ENCODE measurements at regions not wholly inside any gene's neighbourhood (a gene's known extent, or its start where the extent isn't known, plus 50 kb on each side); places are given as distances from the start of the nearest gene placed in this dataset.

DNA sequence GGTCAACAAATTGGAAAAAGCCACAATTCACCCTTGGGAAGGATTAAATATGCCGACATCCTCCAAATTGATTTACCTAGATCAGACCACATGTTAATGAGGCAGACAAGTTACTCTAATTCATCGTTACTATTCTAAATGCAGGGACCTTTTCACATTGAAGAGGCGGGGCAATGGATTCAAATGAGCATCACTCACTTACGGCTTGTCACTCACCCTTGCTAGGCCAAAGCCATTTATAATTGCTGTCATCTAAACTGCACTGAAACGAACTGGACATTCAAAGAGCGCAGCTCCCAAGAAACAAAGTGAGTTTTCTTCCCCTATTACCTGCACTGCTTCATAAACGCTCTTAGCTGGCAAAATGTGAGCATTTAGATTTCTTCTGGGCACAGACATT lies 313.9 kb downstream of the WDR72 start:
- H3K23ac ChIP-seq (ENCODE audit: low read length), result no peak overlapping the region
- H3K56ac ChIP-seq (ENCODE audit: low read length), result no peak overlapping the region
- H2BK15ac ChIP-seq (replicated peaks; ENCODE audit: low read depth), result no peak overlapping the region
- H3K4ac ChIP-seq (ENCODE audit: low read depth, low read length), result no peak overlapping the region
- H4K8ac ChIP-seq (ENCODE audit: low read depth, low read length), result no peak overlapping the region
- no peaks in the 10 kb centered on the region for H3K79me2 ChIP-seq (ENCODE audit: control insufficient read depth, insufficient read depth, low read length)
- DNase-seq, result no peak
- no peaks in the 10 kb centered on the region for H3K36me3 ChIP-seq (ENCODE audit: control insufficient read depth, insufficient read depth, low read length)
- no peak overlapping the region for H3K4me2 ChIP-seq (ENCODE audit: low read length)
- H3K4me1 ChIP-seq (ENCODE audit: control insufficient read depth, low read depth, low read length), result no peaks in the 10 kb centered on the region
- H2BK5ac ChIP-seq (ENCODE audit: low read length), result no peak overlapping the region
- no peaks in the 10 kb centered on the region for H3K27me3 ChIP-seq (ENCODE audit: insufficient read depth, low read length, poor library complexity)
- H2BK120ac ChIP-seq (ENCODE audit: low read depth, low read length), result no peak overlapping the region
- no peaks in the 10 kb centered on the region for H3K79me1 ChIP-seq (ENCODE audit: low read length)
- H4K5ac ChIP-seq (ENCODE audit: low read length), result no peak overlapping the region
- no peak overlapping the region for H3K27ac ChIP-seq (ENCODE audit: low read depth, low read length)
- no peak overlapping the region for H3K4me3 ChIP-seq (ENCODE audit: low read length)
- WGBS (ENCODE audit: extremely low coverage, insufficient coverage, low lambda C conversion rate), result no CpG with 5 or more reads among the region's 7 CpGs
- H3K18ac ChIP-seq (ENCODE audit: low read length), result no peak overlapping the region
- no peak overlapping the region for H3K9ac ChIP-seq (ENCODE audit: low read length)
- H2AK5ac ChIP-seq (ENCODE audit: low read length), result no peak overlapping the region

DNA sequence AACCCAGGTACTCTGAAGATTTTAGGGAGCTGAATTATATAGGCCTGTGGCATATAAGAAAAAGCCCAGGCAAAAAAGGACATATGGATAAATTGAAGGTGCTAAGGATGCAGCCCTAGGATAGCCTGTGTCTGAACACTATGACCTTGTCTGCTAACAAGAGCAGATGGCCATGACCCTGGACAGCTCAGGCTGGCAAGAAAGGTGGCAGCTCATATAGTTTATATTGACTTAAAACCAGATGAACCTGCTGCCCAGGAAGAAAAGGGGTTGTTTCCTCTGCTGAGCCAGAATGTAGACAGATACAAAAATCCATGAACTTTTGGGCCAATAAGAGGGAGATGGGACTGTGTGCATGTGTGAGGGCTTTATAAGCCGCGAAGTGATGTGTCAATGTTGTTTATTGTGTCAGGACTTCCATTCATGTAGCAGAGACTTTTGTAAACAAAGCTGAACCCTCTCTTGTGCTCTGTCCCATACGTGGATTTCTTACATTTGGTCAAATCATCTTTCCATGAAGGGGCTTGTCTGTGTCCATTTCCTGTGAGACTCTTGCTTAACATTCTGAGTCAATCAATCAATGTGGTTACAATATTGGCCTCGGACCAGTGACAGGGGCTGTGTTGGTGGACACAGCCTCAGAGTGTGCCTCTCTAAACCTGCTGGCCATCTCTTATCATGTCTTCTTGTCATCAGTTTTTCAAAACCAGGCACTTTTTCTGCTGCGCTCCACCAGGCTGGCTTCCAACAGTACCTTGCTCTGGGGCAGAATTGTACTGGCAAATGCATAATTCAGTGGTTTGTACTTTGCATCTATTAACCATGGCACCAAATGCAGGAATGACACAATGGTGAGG lies 321.2 kb downstream of the WDR72 start:
- no peak overlapping the region for H3K23ac ChIP-seq (ENCODE audit: low read length)
- no peak overlapping the region for H3K4me2 ChIP-seq (ENCODE audit: low read length)
- no CpG with 5 or more reads among the region's 5 CpGs for WGBS (ENCODE audit: extremely low coverage, insufficient coverage, low lambda C conversion rate)
- H2BK15ac ChIP-seq (replicated peaks; ENCODE audit: low read depth), result no peak overlapping the region
- no peak overlapping the region for H3K56ac ChIP-seq (ENCODE audit: low read length)
- H3K36me3 ChIP-seq (ENCODE audit: control insufficient read depth, insufficient read depth, low read length), result no peaks in the 10 kb centered on the region
- no peaks in the 10 kb centered on the region for H3K79me1 ChIP-seq (ENCODE audit: low read length)
- H3K4me3 ChIP-seq (ENCODE audit: low read length), result no peak overlapping the region
- no peak overlapping the region for H4K5ac ChIP-seq (ENCODE audit: low read length)
- no peaks in the 10 kb centered on the region for H3K79me2 ChIP-seq (ENCODE audit: control insufficient read depth, insufficient read depth, low read length)
- no peak overlapping the region for H2BK120ac ChIP-seq (ENCODE audit: low read depth, low read length)
- H3K4ac ChIP-seq (ENCODE audit: low read depth, low read length), result no peak overlapping the region
- H4K8ac ChIP-seq (ENCODE audit: low read depth, low read length), result no peak overlapping the region
- H2BK5ac ChIP-seq (ENCODE audit: low read length), result no peak overlapping the region
- H3K27ac ChIP-seq (ENCODE audit: low read depth, low read length), result no peak overlapping the region
- no peak overlapping the region for H2AK5ac ChIP-seq (ENCODE audit: low read length)
- H3K18ac ChIP-seq (ENCODE audit: low read length), result no peak overlapping the region
- H3K27me3 ChIP-seq (ENCODE audit: insufficient read depth, low read length, poor library complexity), result no peaks in the 10 kb centered on the region
- no peaks in the 10 kb centered on the region for H3K4me1 ChIP-seq (ENCODE audit: control insufficient read depth, low read depth, low read length)
- no peak for DNase-seq
- H3K9ac ChIP-seq (ENCODE audit: low read length), result no peak overlapping the region

DNA sequence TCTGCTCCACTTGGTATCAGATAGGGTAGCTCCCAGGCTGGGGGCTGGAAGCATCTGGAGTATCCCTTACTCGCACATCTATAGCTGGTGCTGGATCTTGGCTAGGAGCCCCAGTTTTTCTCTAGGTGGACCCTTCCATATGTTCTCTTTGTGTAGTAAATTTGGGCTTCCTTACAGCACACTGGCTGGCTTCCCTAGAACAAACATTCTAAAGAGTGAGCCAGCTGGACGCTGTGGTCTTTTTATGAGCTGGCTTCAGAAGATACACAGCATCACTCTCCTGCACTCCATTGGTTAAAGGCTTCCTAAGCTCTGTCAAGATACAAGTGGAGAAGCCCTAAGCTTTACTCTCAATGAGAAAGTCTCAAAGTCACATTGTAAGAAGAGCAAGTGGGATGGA lies 322.1 kb downstream of the WDR72 start:
- no peaks in the 10 kb centered on the region for H3K36me3 ChIP-seq (ENCODE audit: control insufficient read depth, insufficient read depth, low read length)

DNA sequence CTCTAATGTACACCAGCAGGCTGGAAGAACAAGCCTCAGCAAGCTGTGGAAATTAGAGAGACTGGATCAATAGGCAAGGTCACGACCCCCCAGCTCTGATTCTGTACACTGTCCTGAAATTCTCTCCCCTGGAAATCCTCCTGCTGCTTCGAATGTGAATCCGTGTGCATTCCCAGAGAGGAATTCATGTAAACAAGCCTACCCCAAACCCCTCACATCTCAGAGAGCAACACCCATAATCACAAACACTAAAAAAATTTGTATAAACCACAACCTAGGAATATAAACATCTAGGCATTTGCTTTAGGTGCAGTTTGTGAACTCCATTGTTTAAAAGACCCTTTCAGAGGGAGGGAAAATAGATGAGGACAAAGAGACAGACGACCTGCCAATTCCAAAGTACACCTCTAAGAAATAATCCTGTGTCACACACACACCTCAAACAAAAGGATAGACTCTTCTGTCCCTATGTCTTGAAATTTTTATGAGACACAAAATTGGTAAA lies 325.2 kb downstream of the WDR72 start:
- H3K27ac ChIP-seq (ENCODE audit: low read depth, low read length), result no peak overlapping the region

More for the DNA sequence above, 322.1 kb downstream of the WDR72 start:
- no peak overlapping the region for H2BK15ac ChIP-seq (replicated peaks; ENCODE audit: low read depth)
- DNase-seq, result no peak
- H3K4me1 ChIP-seq (ENCODE audit: control insufficient read depth, low read depth, low read length), result no peaks in the 10 kb centered on the region
- WGBS (ENCODE audit: extremely low coverage, insufficient coverage, low lambda C conversion rate), result no CpG with 5 or more reads among the region's 2 CpGs
- H3K9ac ChIP-seq (ENCODE audit: low read length), result no peak overlapping the region
- no peak overlapping the region for H2AK5ac ChIP-seq (ENCODE audit: low read length)
- H3K4me2 ChIP-seq (ENCODE audit: low read length), result no peak overlapping the region
- no peak overlapping the region for H2BK120ac ChIP-seq (ENCODE audit: low read depth, low read length)
- H4K5ac ChIP-seq (ENCODE audit: low read length), result no peak overlapping the region
- no peak overlapping the region for H2BK5ac ChIP-seq (ENCODE audit: low read length)
- H3K27ac ChIP-seq (ENCODE audit: low read depth, low read length), result no peak overlapping the region
- H3K4ac ChIP-seq (ENCODE audit: low read depth, low read length), result no peak overlapping the region
- no peaks in the 10 kb centered on the region for H3K79me2 ChIP-seq (ENCODE audit: control insufficient read depth, insufficient read depth, low read length)
- no peaks in the 10 kb centered on the region for H3K27me3 ChIP-seq (ENCODE audit: insufficient read depth, low read length, poor library complexity)
- no peak overlapping the region for H3K18ac ChIP-seq (ENCODE audit: low read length)
- no peaks in the 10 kb centered on the region for H3K79me1 ChIP-seq (ENCODE audit: low read length)
- no peak overlapping the region for H3K23ac ChIP-seq (ENCODE audit: low read length)
- H4K8ac ChIP-seq (ENCODE audit: low read depth, low read length), result no peak overlapping the region
- H3K4me3 ChIP-seq (ENCODE audit: low read length), result no peak overlapping the region
- no peak overlapping the region for H3K56ac ChIP-seq (ENCODE audit: low read length)

DNA sequence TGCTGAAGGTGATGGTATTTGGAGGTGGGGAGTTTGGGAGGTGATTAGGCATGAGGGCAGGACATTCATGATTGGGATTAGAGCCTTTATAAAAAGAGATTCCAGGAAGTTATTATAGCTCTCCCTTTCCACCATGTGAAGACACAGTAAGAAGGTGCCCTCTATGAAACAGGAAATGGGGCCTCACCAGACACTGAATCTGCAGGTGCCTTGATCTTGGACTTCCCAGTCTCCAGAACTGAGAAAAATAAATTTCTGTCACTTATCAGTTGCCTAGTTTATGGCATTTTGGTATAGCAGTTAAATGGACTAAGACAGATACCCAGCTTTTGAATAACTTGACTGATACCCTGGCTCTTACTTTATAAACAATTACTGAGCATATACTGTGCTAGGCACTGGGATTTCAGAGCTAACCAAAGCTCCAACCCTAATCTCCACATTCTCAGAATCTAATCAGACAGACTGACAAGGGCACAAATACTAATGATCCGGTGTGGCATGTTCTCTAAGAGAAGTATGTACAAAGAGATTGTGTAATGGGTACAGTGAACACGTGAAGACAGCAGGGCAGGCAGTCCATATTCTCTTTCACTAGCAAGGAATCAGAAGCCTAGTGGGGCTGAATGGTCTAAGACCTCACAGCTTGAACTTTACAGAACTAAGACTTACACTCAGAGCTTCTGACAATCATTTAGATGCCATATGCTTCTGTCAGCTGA lies 343.1 kb downstream of the WDR72 start:
- Histone ChIP-seq H2BK120ac (ENCODE audit: low read depth, low read length) (no peak overlapping the region), H3K18ac (ENCODE audit: low read length) (no peak overlapping the region), H3K27me3 (ENCODE audit: insufficient read depth, low read length, poor library complexity) (no peaks in the 10 kb centered on the region), H2BK5ac (ENCODE audit: low read length) (no peak overlapping the region), H3K9ac (ENCODE audit: low read length) (no peak overlapping the region), H3K56ac (ENCODE audit: low read length) (no peak overlapping the region), H3K36me3 (ENCODE audit: control insufficient read depth, insufficient read depth, low read length) (no peaks in the 10 kb centered on the region), H3K79me2 (ENCODE audit: control insufficient read depth, insufficient read depth, low read length) (no peaks in the 10 kb centered on the region), H2BK15ac (replicated peaks; ENCODE audit: low read depth) (no peak overlapping the region), H3K23ac (ENCODE audit: low read length) (no peak overlapping the region), H3K27ac (ENCODE audit: low read depth, low read length) (no peak overlapping the region), H3K4ac (ENCODE audit: low read depth, low read length) (no peak overlapping the region), H3K4me1 (ENCODE audit: control insufficient read depth, low read depth, low read length) (no peaks in the 10 kb centered on the region), H3K79me1 (ENCODE audit: low read length) (no peaks in the 10 kb centered on the region), H4K8ac (ENCODE audit: low read depth, low read length) (no peak overlapping the region), H4K5ac (ENCODE audit: low read length) (no peak overlapping the region), H3K4me3 (ENCODE audit: low read length) (no peak overlapping the region), H2AK5ac (ENCODE audit: low read length) (no peak overlapping the region), H3K4me2 (ENCODE audit: low read length) (no peak overlapping the region)
- DNase-seq, result no peak
- WGBS (ENCODE audit: extremely low coverage, insufficient coverage, low lambda C conversion rate), result no CpG with 5 or more reads among the region's 2 CpGs

More for the DNA sequence above, 325.2 kb downstream of the WDR72 start:
- H3K4me1 ChIP-seq (ENCODE audit: control insufficient read depth, low read depth, low read length), result no peaks in the 10 kb centered on the region
- no peak for DNase-seq
- H3K4me2 ChIP-seq (ENCODE audit: low read length), result no peak overlapping the region
- no peaks in the 10 kb centered on the region for H3K79me2 ChIP-seq (ENCODE audit: control insufficient read depth, insufficient read depth, low read length)
- H3K27me3 ChIP-seq (ENCODE audit: insufficient read depth, low read length, poor library complexity), result no peaks in the 10 kb centered on the region
- no peak overlapping the region for H4K5ac ChIP-seq (ENCODE audit: low read length)
- no peak overlapping the region for H3K9ac ChIP-seq (ENCODE audit: low read length)
- no peak overlapping the region for H3K4ac ChIP-seq (ENCODE audit: low read depth, low read length)
- no peak overlapping the region for H2BK15ac ChIP-seq (replicated peaks; ENCODE audit: low read depth)
- H3K79me1 ChIP-seq (ENCODE audit: low read length), result no peaks in the 10 kb centered on the region
- no peaks in the 10 kb centered on the region for H3K36me3 ChIP-seq (ENCODE audit: control insufficient read depth, insufficient read depth, low read length)
- H2AK5ac ChIP-seq (ENCODE audit: low read length), result no peak overlapping the region
- H3K56ac ChIP-seq (ENCODE audit: low read length), result no peak overlapping the region
- no peak overlapping the region for H2BK120ac ChIP-seq (ENCODE audit: low read depth, low read length)
- no peak overlapping the region for H4K8ac ChIP-seq (ENCODE audit: low read depth, low read length)
- H2BK5ac ChIP-seq (ENCODE audit: low read length), result no peak overlapping the region
- no peak overlapping the region for H3K23ac ChIP-seq (ENCODE audit: low read length)
- no CpG with 5 or more reads among the region's 4 CpGs for WGBS (ENCODE audit: extremely low coverage, insufficient coverage, low lambda C conversion rate)
- H3K4me3 ChIP-seq (ENCODE audit: low read length), result no peak overlapping the region
- H3K18ac ChIP-seq (ENCODE audit: low read length), result no peak overlapping the region

Data from mesendoderm (in vitro differentiated cells).